Dendritic cell treated with granulocyte-macrophage colony-stimulating factor and Interleukin-4, amounts not matched to agents 40 ng/mL and 50 ng/mL, for 4 days (primary cell): ENCODE measurements at regions not wholly inside any gene's neighbourhood (a gene's known extent, or its start where the extent isn't known, plus 50 kb on each side); places are given as distances from the start of the nearest gene placed in this dataset.
"Not testable (repeated sequence)": the region's sequence is repeated elsewhere in the genome, so short reads cannot be mapped to it uniquely, and the experiment has no call there.

Experiments used
- H3K27ac Mint-ChIP-seq: one replicate; pipeline ENCODE4 v1.8.0; 2022; ENCODE audit warnings: mild to moderate bottlenecking, mixed read lengths
- H3K27me3 Mint-ChIP-seq: one replicate; pipeline ENCODE4 v1.8.0; 2022; ENCODE audit warnings: mild to moderate bottlenecking, mixed read lengths
- H3K36me3 Mint-ChIP-seq: one replicate; pipeline ENCODE4 v1.8.0; 2022; ENCODE audit warnings: low read depth, mixed read lengths
- H3K4me1 Mint-ChIP-seq: one replicate; pipeline ENCODE4 v1.8.0; 2022; ENCODE audit warnings: low read depth, mixed read lengths
- H3K4me3 Mint-ChIP-seq: one replicate; pipeline ENCODE4 v1.8.0; 2022; ENCODE audit warnings: mild to moderate bottlenecking, moderate library complexity, mixed read lengths
- H3K9me3 Mint-ChIP-seq: one replicate; pipeline ENCODE4 v1.8.0; 2022; ENCODE audit warnings: mixed read lengths
- intact Hi-C: fragments of 100-400 bp; cut with micrococcal nuclease; formaldehyde crosslinking; loops from one replicate; pipeline ENCODE4 v1.15.0; 2022

DNA sequence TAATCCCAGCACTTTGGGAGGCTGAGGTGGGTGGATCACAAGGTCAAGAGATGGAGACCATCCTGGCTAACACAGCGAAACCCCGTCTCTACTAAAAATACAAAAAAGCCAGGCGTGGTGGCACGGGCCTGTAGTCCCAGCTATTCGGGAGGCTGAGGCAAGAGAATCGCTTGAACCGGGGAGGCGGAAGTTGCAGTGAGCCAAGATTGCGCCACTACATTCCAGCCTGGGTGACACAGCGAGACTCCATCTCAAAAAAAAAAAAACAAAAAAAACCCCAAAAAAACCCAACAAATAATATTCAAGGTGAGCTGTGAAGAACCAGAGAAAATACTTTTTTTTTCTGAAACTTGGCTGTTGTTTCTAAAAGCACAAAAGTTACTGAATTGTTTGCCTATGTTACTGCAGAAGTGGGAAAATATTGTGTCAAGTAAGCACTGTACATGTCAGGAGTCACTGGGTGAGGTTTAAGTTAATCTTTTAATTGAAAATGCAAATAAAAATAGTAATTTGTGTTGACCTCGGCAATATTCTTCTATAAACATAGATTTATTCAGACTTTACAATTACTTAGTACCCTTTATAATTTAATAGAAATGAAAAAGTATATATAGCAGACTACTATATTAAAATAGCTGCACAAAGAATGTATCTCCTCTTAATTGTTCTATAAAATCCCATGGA lies 55.4 kb upstream of the USP3 start:
- H3K27me3 Mint-ChIP-seq, H3K9me3 Mint-ChIP-seq, H3K36me3 Mint-ChIP-seq, intact Hi-C loops: not testable (repeated sequence)
- Mint-ChIP-seq H3K4me1 (peaks cover 39% of the 10 kb centered on the region), H3K27ac (peak overlapping the region; percentile 91), H3K4me3 (peak overlapping the region; percentile 45)

DNA sequence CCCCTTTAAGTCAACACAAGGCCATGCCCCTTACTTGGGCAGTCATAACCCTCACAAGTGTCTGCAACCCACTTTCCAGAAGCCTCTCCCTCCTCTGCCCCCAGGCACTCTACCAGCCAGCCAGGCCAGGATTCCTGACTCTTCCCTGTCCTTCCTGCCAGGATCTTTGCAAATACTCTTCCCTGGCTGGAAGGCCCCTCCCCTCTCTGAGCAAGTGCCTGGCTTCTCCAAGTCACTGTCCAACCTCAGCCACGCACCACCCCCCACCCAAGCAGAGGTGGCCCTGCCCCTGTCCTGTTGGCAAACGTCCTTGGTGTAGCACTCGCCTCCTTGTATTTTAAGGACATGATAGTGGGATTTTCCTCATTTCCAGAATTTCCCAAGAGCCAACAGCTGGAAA lies 54.7 kb upstream of the USP3 start:
- H3K4me1 Mint-ChIP-seq: peaks cover 34% of the 10 kb centered on the region
- no peak overlapping the region for H3K4me3 Mint-ChIP-seq
- peak overlapping the region; percentile 91 for H3K27ac Mint-ChIP-seq
- no peaks in the 10 kb centered on the region for H3K36me3 Mint-ChIP-seq
- H3K9me3 Mint-ChIP-seq: no peaks in the 10 kb centered on the region
- intact Hi-C loops: no loop called here
- H3K27me3 Mint-ChIP-seq: no peaks in the 10 kb centered on the region

DNA sequence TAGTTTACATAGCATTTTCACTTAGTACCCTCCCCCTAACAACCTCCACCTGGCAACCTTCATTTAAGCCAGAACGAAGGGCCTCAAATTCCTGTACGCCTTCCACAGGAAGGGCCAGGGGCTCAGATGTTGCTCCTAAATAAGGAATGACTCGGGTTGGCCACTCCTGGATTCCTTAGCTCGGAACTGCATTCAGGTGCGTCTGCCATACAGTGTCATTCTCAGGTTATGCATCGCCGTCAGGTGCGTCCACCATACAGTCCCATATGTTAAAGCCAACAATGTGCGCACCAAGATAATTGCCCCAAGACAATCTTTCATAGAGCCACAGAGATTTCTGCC lies 53.5 kb upstream of the USP3 start:
- Mint-ChIP-seq H3K36me3 (no peaks in the 10 kb centered on the region), H3K4me3 (no peak overlapping the region), H3K4me1 (peaks cover 35% of the 10 kb centered on the region), H3K27me3 (no peaks in the 10 kb centered on the region), H3K27ac (peak overlapping the region; percentile 91), H3K9me3 (no peaks in the 10 kb centered on the region)
- intact Hi-C loops: no loop called here

DNA sequence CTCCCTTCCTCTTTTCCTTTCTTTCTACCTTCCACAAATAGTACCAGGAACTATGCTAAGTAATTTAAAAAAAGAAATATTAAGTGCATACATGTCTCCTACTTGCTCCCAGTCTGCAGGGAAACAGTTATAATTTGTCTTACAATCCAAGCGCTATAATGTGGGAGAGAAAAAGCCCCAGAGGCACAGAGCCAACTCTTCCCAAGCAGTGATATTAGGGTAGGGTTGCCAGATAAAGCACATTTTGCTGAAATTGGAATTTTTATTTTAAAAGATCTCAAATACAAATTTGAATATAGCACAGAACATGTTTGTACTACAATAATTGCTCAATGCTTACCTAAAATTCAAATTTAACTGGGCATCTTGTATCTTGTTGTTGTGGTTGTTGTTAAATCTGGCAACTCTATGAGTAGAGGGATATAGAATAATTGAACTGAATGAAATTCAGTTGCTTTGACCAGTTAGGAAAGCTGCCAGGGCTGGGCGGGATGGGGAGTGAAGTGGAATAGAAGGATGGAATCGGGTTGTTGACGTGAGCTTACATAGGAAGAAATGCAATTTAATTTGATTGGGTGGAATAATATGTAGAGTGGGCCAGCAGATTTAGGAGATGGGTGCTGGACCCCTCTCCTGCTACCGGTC lies 52.6 kb upstream of the USP3 start:
- Mint-ChIP-seq H3K36me3 (no peaks in the 10 kb centered on the region), H3K27ac (peak overlapping the region; percentile 20), H3K9me3 (no peaks in the 10 kb centered on the region), H3K4me3 (no peak overlapping the region), H3K4me1 (peaks cover 42% of the 10 kb centered on the region), H3K27me3 (no peaks in the 10 kb centered on the region)
- intact Hi-C loops: no loop called here

DNA sequence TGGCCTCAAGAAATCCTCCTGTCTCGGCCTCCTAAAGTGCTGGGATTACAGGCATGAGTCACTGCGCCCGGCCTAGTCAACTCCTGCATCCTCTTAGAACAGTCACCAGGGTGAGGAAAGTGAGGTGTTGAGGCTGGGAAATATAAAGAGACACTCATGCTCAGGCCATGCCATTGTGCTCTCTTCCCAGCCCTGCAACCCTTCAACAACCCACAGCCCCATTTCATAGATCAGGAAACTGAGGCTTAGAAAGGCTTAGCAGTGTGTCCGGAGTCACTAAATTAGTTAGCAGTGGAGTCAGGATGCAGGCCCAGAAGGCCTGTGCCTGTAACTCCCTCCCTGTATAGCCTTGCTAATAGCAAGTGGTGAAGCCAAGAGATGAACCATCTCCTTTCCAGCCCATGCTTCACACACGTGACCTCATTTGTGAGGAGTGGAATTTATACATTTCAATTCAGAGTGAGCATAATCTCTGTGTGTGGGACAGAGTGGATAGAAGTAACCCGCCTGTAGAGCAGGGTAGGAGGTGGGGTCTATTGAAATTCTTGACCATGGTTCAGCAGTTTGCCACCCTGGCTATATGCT lies 51.7 kb upstream of the USP3 start:
- Mint-ChIP-seq H3K36me3 (no peaks in the 10 kb centered on the region), H3K4me3 (no peak overlapping the region), H3K27ac (peak overlapping the region; percentile 20), H3K4me1 (peaks cover 40% of the 10 kb centered on the region), H3K9me3 (no peaks in the 10 kb centered on the region), H3K27me3 (no peaks in the 10 kb centered on the region)
- intact Hi-C loops: no loop called here

DNA sequence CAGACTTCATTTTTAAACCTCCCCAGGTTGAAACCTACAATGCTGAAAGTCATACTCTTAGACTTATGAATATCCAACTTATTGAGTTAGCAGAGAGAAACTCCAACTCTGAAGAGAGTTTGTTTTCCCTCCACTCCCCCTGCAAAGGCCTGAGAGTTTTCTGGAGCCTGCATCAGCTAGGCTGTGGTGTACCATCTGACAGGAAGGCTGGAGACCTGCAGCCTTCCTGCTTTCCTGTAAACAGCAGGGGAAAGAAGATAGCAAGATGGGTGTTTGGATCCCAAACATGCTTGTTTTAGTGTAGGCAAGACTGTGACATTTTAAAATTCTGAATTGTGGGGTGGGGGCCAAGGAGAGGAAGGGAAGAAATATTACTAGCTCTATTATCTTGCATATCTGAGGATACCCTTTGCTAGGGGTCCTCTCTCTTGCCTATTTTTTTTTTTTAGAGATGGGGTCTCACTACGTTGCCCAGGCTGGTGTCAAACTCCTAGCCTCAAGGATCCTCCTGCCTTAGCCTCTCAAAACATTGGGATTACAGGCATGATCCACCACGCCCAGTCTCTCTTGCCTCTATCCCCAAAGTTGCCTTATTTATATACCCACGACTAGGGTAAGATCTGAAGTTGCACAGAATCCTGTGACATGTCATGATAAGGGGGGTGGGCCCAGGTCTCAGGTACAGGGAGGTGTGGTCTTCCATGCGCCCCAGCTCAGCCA lies 51.0 kb upstream of the USP3 start:
- no peak overlapping the region for H3K27ac Mint-ChIP-seq
- no peaks in the 10 kb centered on the region for H3K36me3 Mint-ChIP-seq
- H3K4me1 Mint-ChIP-seq: peaks cover 41% of the 10 kb centered on the region
- intact Hi-C loops: no loop called here
- H3K27me3 Mint-ChIP-seq: no peaks in the 10 kb centered on the region
- H3K9me3 Mint-ChIP-seq: no peaks in the 10 kb centered on the region
- H3K4me3 Mint-ChIP-seq: no peak overlapping the region

DNA sequence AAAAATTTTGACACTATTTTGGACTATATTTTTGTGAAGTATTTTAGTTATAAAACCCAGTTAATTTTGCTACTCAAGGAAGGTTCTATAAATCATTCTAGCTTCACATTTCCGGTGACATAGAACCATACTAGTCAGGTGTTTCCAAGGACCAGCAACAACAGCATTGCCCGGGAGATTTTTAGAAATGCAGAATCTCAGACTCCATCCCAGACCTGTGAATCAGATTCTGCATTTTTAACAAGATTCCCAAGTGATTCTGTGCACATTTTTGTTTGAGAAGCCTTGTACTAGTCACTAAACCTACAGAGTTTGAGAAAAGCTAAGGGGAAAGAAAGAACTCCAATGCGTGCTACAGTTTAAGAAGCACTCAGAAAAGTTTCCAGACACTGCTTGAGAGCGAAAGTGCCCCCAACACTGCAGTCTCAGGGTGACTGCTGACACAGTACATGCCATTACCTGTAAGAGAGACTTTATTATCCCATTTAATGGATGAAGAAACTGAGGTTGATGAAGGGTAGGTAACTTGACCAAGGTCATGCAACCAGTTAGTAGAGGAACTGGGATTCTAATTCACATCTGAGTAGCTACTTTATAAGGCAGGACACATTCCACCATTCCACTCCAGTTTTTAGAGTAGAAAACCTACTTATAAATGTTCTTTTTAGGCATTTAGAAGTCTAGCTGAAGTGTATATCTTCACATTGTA lies 49.7 kb upstream of the USP3 start:
- Mint-ChIP-seq H3K36me3 (no peaks in the 10 kb centered on the region), H3K4me3 (no peak overlapping the region), H3K27me3 (no peaks in the 10 kb centered on the region), H3K9me3 (peaks cover 7% of the 10 kb centered on the region), H3K4me1 (peaks cover 33% of the 10 kb centered on the region), H3K27ac (no peak overlapping the region)
- intact Hi-C loops: no loop called here
